BLaER1 (cell line): ENCODE measurements at regions not wholly inside any gene's neighbourhood (a gene's known extent, or its start where the extent isn't known, plus 50 kb on each side); places are given as distances from the start of the nearest gene placed in this dataset.

ENCODE experiments used
- H3K27ac ChIP-seq: shearing (Covaris generic); formaldehyde crosslinking; 2 replicates; pipeline ENCODE4 v1.8.1; 2022
- H3K27me3 ChIP-seq: shearing (Covaris generic); formaldehyde crosslinking; 2 replicates; pipeline ENCODE4 v1.8.1; 2022
- H3K36me3 ChIP-seq: shearing (Covaris generic); formaldehyde crosslinking; 2 replicates; pipeline ENCODE4 v1.8.1; 2022
- H3K4me1 ChIP-seq: shearing (Covaris generic); formaldehyde crosslinking; 2 replicates; pipeline ENCODE4 v1.8.1; 2022
- H3K4me2 ChIP-seq: shearing (Covaris generic); formaldehyde crosslinking; 2 replicates; pipeline ENCODE4 v1.8.1; 2022
- H3K4me3 ChIP-seq: shearing (Covaris generic); formaldehyde crosslinking; 2 replicates; pipeline ENCODE4 v1.8.1; 2022
- H3K9ac ChIP-seq: shearing (Covaris generic); formaldehyde crosslinking; 2 replicates; pipeline ENCODE4 v1.8.1; 2022
- H3K9me3 ChIP-seq: shearing (Covaris generic); formaldehyde crosslinking; 2 replicates; pipeline ENCODE4 v1.8.1; 2022
- H4K20me1 ChIP-seq: shearing (Covaris generic); formaldehyde crosslinking; 2 replicates; pipeline ENCODE4 v1.8.1; 2022
- Cebpa-rat ChIP-seq: shearing (Covaris generic); IDR thresholded peaks from 2 replicates; pipeline ENCODE4 v1.8.1; 2022

GRCh38 chr7:50953820-50954219, 171.1 kb upstream of the GRB10 start:
- H3K27me3 ChIP-seq = no peaks in the 10 kb centered on the region
- H3K36me3 ChIP-seq = no peaks in the 10 kb centered on the region
- no peak overlapping the region for H3K9ac ChIP-seq
- peaks cover 47% of the 10 kb centered on the region for H3K4me1 ChIP-seq
- H4K20me1 ChIP-seq = no peaks in the 10 kb centered on the region
- peaks cover 11% of the 10 kb centered on the region; the same call in 1 of the 2 replicates for H3K9me3 ChIP-seq
- H3K4me2 ChIP-seq = peak overlapping the region; percentile 59
- H3K4me3 ChIP-seq = no peak overlapping the region
- H3K27ac ChIP-seq = peak overlapping the region; percentile 39; the same call in 1 of the 2 replicates
- no peak for TF ChIP-seq Cebpa-rat

GRCh38 chr7:50953303-50953702, 170.6 kb upstream of the GRB10 start:
- Histone ChIP-seq H3K9ac (no peak overlapping the region), H3K4me1 (peaks cover 47% of the 10 kb centered on the region), H3K36me3 (no peaks in the 10 kb centered on the region), H3K9me3 (peaks cover 12% of the 10 kb centered on the region; the same call in 1 of the 2 replicates), H3K27me3 (no peaks in the 10 kb centered on the region), H3K4me2 (peak overlapping the region; percentile 59), H4K20me1 (no peaks in the 10 kb centered on the region), H3K27ac (peak overlapping the region; percentile 39; the same call in 1 of the 2 replicates), H3K4me3 (no peak overlapping the region)
- no peak for TF ChIP-seq Cebpa-rat

GRCh38 chr7:50952544-50952943, 169.8 kb upstream of the GRB10 start:
- no peak overlapping the region for H3K4me3 ChIP-seq
- no peaks in the 10 kb centered on the region for H3K27me3 ChIP-seq
- no peak overlapping the region for H3K9ac ChIP-seq
- H3K36me3 ChIP-seq = no peaks in the 10 kb centered on the region
- no peaks in the 10 kb centered on the region for H4K20me1 ChIP-seq
- no peak overlapping the region for H3K27ac ChIP-seq
- peak overlapping the region; percentile 59 for H3K4me2 ChIP-seq
- H3K9me3 ChIP-seq = peaks cover 12% of the 10 kb centered on the region; the same call in 1 of the 2 replicates
- peaks cover 49% of the 10 kb centered on the region for H3K4me1 ChIP-seq
- TF ChIP-seq Cebpa-rat = no peak

- no peaks in the 10 kb centered on the region for H3K36me3 ChIP-seq
- H3K9me3 ChIP-seq = peaks cover 12% of the 10 kb centered on the region; the same call in 1 of the 2 replicates
- no peaks in the 10 kb centered on the region for H3K27me3 ChIP-seq
- H3K9ac ChIP-seq = no peak overlapping the region
- no peak overlapping the region for H3K4me3 ChIP-seq
- H4K20me1 ChIP-seq = no peaks in the 10 kb centered on the region
- peaks cover 49% of the 10 kb centered on the region for H3K4me1 ChIP-seq
- H3K4me2 ChIP-seq = no peak overlapping the region
- no peak overlapping the region for H3K27ac ChIP-seq
- TF ChIP-seq Cebpa-rat = no peak
These were observed 169.4 kb upstream of the GRB10 start for GRCh38 chr7:50952120-50952519.

- Histone ChIP-seq H3K27me3 (no peaks in the 10 kb centered on the region), H4K20me1 (no peaks in the 10 kb centered on the region), H3K27ac (no peak overlapping the region), H3K4me3 (no peak overlapping the region), H3K4me1 (peaks cover 23% of the 10 kb centered on the region), H3K4me2 (no peak overlapping the region), H3K9ac (no peak overlapping the region), H3K9me3 (no peaks in the 10 kb centered on the region), H3K36me3 (no peaks in the 10 kb centered on the region)
- TF ChIP-seq Cebpa-rat = no peak
These were observed 160.8 kb upstream of the GRB10 start for GRCh38 chr7:50943482-50943881.

- H4K20me1 ChIP-seq = no peaks in the 10 kb centered on the region
- H3K4me3 ChIP-seq = no peak overlapping the region
- no peaks in the 10 kb centered on the region for H3K9me3 ChIP-seq
- no peak for TF ChIP-seq Cebpa-rat
- H3K36me3 ChIP-seq = no peaks in the 10 kb centered on the region
- H3K27ac ChIP-seq = no peak overlapping the region
- H3K4me2 ChIP-seq = no peak overlapping the region
- peaks cover 9% of the 10 kb centered on the region for H3K4me1 ChIP-seq
- no peak overlapping the region for H3K9ac ChIP-seq
- no peaks in the 10 kb centered on the region for H3K27me3 ChIP-seq
These were observed 158.8 kb upstream of the GRB10 start for GRCh38 chr7:50941525-50941924.

- no peak for TF ChIP-seq Cebpa-rat
These were observed 157.9 kb upstream of the GRB10 start for GRCh38 chr7:50940621-50941020.

GRCh38 chr7:50939021-50939420, 156.3 kb upstream of the GRB10 start:
- H3K4me3 ChIP-seq = no peak overlapping the region
- no peak for TF ChIP-seq Cebpa-rat
- no peaks in the 10 kb centered on the region for H4K20me1 ChIP-seq
- H3K4me1 ChIP-seq = peaks cover 6% of the 10 kb centered on the region
- H3K9me3 ChIP-seq = 0 out of 2 replicates have a peak, but pooled peaks cover 4% of the 10 kb centered on the region
- no peak overlapping the region for H3K4me2 ChIP-seq
- no peaks in the 10 kb centered on the region for H3K36me3 ChIP-seq
- no peak overlapping the region for H3K27ac ChIP-seq
- H3K9ac ChIP-seq = no peak overlapping the region
- H3K27me3 ChIP-seq = no peaks in the 10 kb centered on the region

More at GRCh38 chr7:50940621-50941020, 157.9 kb upstream of the GRB10 start:
- H3K36me3 ChIP-seq = no peaks in the 10 kb centered on the region
- H3K27ac ChIP-seq = no peak overlapping the region
- 0 out of 2 replicates have a peak, but pooled peaks cover 3% of the 10 kb centered on the region for H3K9me3 ChIP-seq
- H3K27me3 ChIP-seq = no peaks in the 10 kb centered on the region
- H3K4me1 ChIP-seq = peaks cover 6% of the 10 kb centered on the region
- H3K9ac ChIP-seq = no peak overlapping the region
- H3K4me3 ChIP-seq = no peak overlapping the region
- no peaks in the 10 kb centered on the region for H4K20me1 ChIP-seq
- no peak overlapping the region for H3K4me2 ChIP-seq

- Histone ChIP-seq H3K27me3 (no peaks in the 10 kb centered on the region), H4K20me1 (no peaks in the 10 kb centered on the region), H3K4me2 (no peak overlapping the region), H3K4me3 (no peak overlapping the region), H3K36me3 (no peaks in the 10 kb centered on the region), H3K4me1 (peaks cover 6% of the 10 kb centered on the region), H3K9me3 (0 out of 2 replicates have a peak, but pooled peaks cover 4% of the 10 kb centered on the region), H3K27ac (no peak overlapping the region), H3K9ac (no peak overlapping the region)
- TF ChIP-seq Cebpa-rat = no peak
These were observed 155.0 kb upstream of the GRB10 start for GRCh38 chr7:50937727-50938126.

- Histone ChIP-seq H3K9me3 (no peaks in the 10 kb centered on the region), H3K36me3 (no peaks in the 10 kb centered on the region), H3K4me3 (no peak overlapping the region), H3K27me3 (no peaks in the 10 kb centered on the region), H3K9ac (no peak overlapping the region), H4K20me1 (no peaks in the 10 kb centered on the region), H3K4me2 (no peak overlapping the region), H3K27ac (no peak overlapping the region), H3K4me1 (no peaks in the 10 kb centered on the region)
- TF ChIP-seq Cebpa-rat = no peak
These were observed 143.4 kb upstream of the GRB10 start for GRCh38 chr7:50926049-50926448.

GRCh38 chr7:50923476-50923875, 140.8 kb upstream of the GRB10 start:
- no peak for TF ChIP-seq Cebpa-rat
- no peak overlapping the region for H3K4me2 ChIP-seq
- H3K27ac ChIP-seq = no peak overlapping the region
- H4K20me1 ChIP-seq = no peaks in the 10 kb centered on the region
- no peaks in the 10 kb centered on the region for H3K27me3 ChIP-seq
- H3K9ac ChIP-seq = no peak overlapping the region
- no peaks in the 10 kb centered on the region for H3K36me3 ChIP-seq
- no peaks in the 10 kb centered on the region for H3K9me3 ChIP-seq
- H3K4me1 ChIP-seq = no peaks in the 10 kb centered on the region
- H3K4me3 ChIP-seq = no peak overlapping the region
